ENCODE measurements at regions not wholly inside any gene's neighbourhood (a gene's known extent, or its start where the extent isn't known, plus 50 kb on each side); places are given as distances from the start of the nearest gene placed in this dataset.
"Not testable (repeated sequence)": the region's sequence is repeated elsewhere in the genome, so short reads cannot be mapped to it uniquely, and the experiment has no call there.

- DNase-seq (ENCODE audit: low spot score) = no peak
- no peak for TF ChIP-seq CTCF (IDR thresholded peaks at IDR 0.05)
- ATAC-seq (ENCODE audit: low FRiP score) = no peak
Measured at GRCh38 chr13:109326601-109327000, 459.8 kb downstream of the IRS2 start.

GRCh38 chr13:109323338-109323737, 463.0 kb downstream of the IRS2 start:
- DNase-seq (ENCODE audit: low spot score) = no peak
- no peak for ATAC-seq (ENCODE audit: low FRiP score)
- TF ChIP-seq CTCF (IDR thresholded peaks at IDR 0.05) = no peak

- no peak for DNase-seq (ENCODE audit: low spot score)
- ATAC-seq (ENCODE audit: low FRiP score) = no peak
- TF ChIP-seq CTCF (IDR thresholded peaks at IDR 0.05) = no peak
Measured at GRCh38 chr13:109318945-109319590, 467.3 kb downstream of the IRS2 start.

- DNase-seq (ENCODE audit: low spot score) = no peak
- no peak for TF ChIP-seq CTCF (IDR thresholded peaks at IDR 0.05)
- no peak for ATAC-seq (ENCODE audit: low FRiP score)
Measured at GRCh38 chr13:109315481-109315880, 470.9 kb downstream of the IRS2 start.

- DNase-seq (ENCODE audit: low spot score) (no peak), ATAC-seq (ENCODE audit: low FRiP score) (no peak)
- TF ChIP-seq CTCF (IDR thresholded peaks at IDR 0.05) = no peak
Measured at GRCh38 chr13:109314101-109314500, 472.3 kb downstream of the IRS2 start.

GRCh38 chr13:109312399-109312798, 474.0 kb downstream of the IRS2 start:
- DNase-seq (ENCODE audit: low spot score) (no peak), ATAC-seq (ENCODE audit: low FRiP score) (no peak)
- TF ChIP-seq CTCF (IDR thresholded peaks at IDR 0.05) = no peak

- DNase-seq (ENCODE audit: low spot score); ATAC-seq (ENCODE audit: low FRiP score): not testable (repeated sequence)
Measured at GRCh38 chr13:109311431-109311976, 474.9 kb downstream of the IRS2 start.
